Right lobe of liver (tissue), 4 donors: ENCODE measurements at regions not wholly inside any gene's neighbourhood (a gene's known extent, or its start where the extent isn't known, plus 50 kb on each side); places are given as distances from the start of the nearest gene placed in this dataset.

ENCODE experiments used
- POLR2A ChIP-seq: fragments of 450-650 bp; IDR thresholded peaks from one replicate; pipeline ENCODE4 v1.6.1; 2017; ENCODE audit warnings: antibody characterized with exemption, mild to moderate bottlenecking
- TF ChIP-seq, protein P1 (sequence below), 4 donors: fragments of 200-600 bp in 3 of 4; fragments of 450-650 bp in 1 of 4; IDR thresholded peaks; one replicate each; pipeline versions ENCODE4 v1.5.1 to v1.8.0; 2016 to 2022; ENCODE audit warnings: antibody characterized with exemption in 4 of 4, mild to moderate bottlenecking in 2 of 4
- donor health status: DM: no; HTN: no; CAD: no.
- donor health status: DM: no; HTN: no; CAD: no.
- donor health status: DM: no; HTN: yes; CAD: no.

DNA sequence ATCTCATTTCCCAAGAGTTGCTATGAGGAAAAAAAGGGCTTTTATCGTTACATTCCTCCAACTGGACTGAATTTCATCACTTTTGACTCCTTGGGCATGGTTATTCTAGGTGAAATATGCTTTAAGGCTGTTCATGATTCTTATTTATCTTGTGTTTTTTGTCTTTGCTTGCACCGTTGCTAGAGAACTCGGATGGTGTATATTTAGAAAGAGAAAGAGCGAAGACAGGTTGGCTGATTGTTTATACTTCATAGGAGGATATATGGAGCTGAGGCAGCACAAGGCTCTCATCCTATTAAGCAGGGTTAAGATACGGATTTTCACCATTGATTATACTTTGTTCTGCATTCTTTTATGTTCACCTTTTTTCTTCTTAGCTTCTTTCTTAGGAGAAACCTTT is 94.9 kb upstream of the GEMIN8 start:
- TF ChIP-seq, protein P1, sequence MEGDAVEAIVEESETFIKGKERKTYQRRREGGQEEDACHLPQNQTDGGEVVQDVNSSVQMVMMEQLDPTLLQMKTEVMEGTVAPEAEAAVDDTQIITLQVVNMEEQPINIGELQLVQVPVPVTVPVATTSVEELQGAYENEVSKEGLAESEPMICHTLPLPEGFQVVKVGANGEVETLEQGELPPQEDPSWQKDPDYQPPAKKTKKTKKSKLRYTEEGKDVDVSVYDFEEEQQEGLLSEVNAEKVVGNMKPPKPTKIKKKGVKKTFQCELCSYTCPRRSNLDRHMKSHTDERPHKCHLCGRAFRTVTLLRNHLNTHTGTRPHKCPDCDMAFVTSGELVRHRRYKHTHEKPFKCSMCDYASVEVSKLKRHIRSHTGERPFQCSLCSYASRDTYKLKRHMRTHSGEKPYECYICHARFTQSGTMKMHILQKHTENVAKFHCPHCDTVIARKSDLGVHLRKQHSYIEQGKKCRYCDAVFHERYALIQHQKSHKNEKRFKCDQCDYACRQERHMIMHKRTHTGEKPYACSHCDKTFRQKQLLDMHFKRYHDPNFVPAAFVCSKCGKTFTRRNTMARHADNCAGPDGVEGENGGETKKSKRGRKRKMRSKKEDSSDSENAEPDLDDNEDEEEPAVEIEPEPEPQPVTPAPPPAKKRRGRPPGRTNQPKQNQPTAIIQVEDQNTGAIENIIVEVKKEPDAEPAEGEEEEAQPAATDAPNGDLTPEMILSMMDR (IDR thresholded peaks at IDR 0.05), result no peak
- no peak for TF ChIP-seq POLR2A
